Activated T-helper 1 cell treated with Interleukin-2 at 50 U/mL for 16 hours (primary cell): ENCODE measurements at regions not wholly inside any gene's neighbourhood (a gene's known extent, or its start where the extent isn't known, plus 50 kb on each side); places are given as distances from the start of the nearest gene placed in this dataset.

Experiments used
- DNase-seq: peaks from one replicate; pipeline ENCODE4 v3.0.0-alpha.2; 2020; ENCODE audit warnings: low read depth

DNA sequence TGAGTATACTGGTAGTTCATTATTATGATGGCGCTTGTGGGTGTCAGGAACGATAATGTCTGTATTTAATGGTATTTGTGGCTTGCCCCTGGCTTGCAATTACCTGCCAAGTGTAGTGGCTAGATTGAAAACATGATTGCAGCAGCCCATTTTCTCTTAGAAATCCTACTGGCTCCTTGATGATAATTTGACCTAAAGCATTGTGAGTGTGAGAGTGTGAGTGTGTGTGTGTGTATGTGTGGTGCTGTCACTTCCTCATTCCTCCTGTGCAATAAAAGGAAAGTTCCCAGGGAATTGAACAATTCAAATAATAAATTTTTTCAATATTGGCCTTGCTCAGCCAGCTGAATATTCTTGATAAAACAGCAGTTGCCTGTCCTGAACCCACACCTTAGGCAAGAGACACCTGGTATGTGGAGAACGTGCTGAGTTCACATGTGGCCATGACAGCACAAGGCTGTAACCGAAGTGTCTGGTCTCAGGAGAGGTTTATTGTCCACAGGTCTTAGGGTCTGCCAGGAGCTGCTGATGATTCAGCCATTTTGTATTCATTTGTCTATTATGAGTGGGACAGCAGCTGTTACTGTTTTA is 193.3 kb downstream of the CD47 start:
- DNase-seq, result no peak

DNA sequence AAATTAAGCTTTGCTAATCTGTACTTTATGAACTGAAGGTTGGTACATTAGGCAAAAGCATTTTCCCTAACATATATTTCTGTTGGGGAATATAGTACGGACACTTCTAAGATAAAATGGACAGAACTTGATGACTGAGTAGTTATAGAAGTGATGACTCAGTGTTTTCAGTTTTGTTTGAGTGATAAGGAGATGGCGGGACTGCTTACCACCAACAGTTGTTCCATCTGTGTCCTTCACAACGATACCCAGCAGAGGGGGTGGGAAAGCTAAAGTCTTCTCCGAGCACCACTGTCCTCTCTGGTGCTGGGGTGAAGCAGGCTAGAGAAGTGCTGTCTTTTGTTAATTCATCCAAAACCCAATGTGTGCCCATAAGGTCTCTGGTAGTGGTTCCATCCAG is 195.8 kb downstream of the CD47 start:
- no peak for DNase-seq

DNA sequence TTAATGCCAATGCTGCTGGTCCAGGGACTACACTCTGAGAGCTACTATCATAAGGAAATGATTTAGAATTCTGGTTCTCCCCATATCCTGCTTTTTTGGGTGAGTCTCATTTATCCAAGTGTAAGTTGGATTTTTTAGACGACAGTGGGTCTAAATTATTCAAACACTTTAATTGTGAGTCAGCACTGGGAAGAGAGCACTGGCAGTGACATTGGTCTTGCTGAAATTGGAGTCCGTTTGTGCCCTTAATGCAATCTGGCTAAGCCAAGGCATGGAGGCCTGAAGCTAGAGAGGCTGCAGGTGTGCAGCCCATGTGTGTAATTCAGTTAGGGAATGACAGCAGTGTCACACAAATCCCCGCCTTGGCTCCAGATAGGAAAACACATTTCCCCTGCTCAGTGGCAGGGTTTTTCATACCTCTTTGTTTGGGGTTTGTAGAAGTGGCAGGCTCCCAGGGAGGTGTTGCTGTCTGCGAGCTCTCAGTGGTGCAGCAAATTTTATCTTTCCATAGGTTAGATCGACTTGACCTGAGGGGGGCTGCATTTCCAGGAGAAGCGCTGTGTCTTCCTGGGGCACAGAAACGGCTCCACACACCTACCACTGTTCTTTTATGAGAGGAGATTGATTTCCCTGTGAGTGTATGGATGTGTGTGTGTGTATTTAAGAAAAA is 197.7 kb downstream of the CD47 start:
- no peak for DNase-seq

DNA sequence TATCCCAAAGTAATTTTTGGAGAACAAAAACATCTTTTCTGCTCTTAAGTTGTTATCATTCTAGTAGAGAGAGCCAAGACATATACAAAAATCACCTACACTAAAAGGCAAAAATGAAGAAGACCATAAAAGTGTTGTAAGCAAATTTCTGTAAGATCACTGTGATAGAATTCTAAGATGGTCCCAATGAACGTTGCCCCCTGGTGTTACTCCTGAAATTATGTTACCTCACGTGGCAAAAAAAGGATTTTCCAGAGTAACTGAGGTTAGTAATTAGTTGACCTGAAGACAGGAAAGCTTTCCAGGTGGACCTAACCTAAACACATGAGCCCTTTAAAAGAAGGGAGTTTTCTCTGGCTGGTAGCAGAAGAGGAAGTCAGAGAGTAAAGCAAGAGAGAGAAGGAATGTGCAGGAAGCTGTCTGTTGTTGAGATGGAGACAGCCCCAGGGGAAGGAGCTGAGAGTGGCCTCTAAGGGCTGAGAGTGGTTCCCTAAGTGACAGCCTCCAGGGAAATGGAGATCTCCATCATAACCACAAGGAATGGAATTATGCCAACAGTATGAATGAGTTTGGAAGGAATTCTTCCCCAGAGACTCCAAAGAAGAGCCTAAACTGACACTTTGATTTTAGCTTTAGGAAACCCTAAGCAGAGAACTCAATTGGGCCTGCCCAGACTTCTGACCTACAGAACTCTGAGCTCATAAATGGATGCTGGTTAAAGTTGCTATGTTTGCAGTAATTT is 205.9 kb downstream of the CD47 start:
- DNase-seq, result no peak

DNA sequence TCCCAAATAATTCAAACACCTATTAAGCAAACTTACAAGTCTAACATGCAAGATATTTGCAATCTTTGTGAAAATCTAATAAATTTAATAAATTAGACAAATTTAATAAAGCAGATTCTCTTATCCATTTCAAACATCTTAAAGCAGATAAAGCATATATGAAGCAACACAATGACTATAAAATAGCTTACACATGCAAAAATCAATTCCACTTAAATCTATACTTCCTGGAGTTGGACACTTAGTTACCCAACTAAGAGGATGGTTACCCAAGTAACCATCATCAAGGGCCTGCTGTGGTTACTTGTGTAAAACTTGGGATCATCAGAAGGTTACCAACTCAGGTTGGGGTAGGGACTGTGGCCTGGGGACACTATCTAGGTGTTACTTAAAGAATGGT is 206.8 kb downstream of the CD47 start:
- DNase-seq, result no peak

DNA sequence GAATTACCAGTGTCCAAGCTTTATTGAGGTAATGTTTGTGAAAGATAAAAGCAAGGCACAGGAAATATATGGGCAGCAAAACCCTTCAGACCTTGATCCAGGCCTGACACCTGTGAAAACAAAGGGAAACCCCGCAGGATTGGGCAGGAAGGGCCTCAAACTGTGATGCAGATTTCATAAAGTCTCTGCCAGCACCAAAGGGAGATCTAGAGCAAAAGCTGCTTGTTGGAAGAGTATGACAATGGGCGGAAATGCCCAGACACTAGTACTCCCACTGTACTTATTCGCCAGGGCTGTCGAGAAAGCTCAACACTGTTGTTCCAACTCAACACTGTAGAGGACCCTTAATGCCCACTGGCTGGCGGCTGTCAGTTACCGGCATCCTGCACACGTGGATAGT is 207.9 kb downstream of the CD47 start:
- no peak for DNase-seq

DNA sequence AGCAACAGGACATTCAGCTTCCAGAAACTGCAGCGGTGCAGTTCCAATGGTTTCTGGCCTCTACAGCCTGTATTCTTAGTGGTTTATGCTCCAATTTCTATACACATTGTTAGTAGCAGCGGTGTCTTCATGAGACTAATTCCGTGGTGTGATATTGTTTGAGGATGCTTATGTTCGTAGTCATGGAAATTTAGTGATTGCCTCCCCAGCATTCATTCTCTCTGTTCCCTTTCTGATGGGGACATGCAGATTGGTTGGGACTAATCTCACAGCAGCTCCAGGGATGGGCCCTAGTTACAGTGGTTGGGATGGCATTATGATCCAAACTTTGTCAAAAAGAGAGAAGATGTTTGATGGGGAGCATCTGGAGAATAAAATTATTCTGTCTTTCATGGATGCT is 208.6 kb downstream of the CD47 start:
- no peak for DNase-seq

DNA sequence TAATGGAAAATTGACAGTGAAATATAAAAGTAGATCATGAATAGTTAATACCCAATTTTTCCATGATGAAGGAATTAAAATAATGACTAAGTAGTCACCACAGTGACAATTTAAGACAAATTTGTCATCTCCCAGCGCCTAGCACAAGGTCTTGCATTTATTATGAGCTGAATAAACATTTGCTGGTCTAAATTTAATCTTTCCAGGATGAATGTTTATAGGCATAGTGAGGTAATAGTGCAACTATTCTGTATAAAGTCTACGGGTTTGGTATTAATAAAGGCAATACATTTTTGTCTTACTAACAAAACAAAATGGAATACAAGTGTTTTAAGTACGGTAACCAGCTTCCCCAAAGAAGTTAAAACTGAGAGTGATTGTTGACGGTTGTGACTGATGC is 209.3 kb downstream of the CD47 start:
- DNase-seq, result no peak

DNA sequence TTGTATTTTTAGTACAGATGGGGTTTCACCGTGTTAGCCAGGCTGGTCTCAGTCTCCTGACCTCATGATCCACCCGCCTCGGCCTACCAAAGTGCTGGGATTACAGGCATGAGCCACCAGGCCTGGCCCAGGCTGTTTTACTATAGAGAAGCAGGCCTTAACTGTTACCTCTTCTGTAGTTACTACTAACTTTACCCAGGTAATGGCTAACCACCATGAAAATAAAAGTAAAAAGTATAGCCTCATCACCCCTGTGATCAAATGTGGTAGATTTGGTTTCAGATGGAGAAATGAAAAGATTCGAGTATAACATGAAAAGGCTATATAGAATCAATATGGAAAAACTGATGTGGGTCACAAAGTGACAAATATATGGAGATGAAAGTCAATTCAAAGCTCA is 210.1 kb downstream of the CD47 start:
- no peak for DNase-seq

DNA sequence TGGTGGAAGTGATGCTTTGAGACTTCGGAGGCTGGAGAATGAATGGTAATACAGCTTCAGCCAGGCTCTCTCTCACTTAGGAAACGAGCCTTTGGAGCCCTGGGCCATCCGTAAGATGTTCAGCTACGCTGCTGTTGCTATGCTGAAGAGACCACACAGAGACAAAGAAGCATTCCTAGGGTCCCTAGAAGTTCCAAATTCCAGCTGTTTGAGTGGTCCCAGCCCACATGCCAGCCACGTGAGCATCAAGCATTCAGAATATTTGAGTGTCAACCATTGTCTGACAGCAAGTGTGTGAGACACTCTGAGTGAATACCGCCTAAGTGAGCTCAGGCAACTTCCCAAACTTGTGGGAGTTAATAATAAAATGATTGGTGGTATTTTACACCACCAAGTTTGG is 212.9 kb downstream of the CD47 start:
- no peak for DNase-seq

DNA sequence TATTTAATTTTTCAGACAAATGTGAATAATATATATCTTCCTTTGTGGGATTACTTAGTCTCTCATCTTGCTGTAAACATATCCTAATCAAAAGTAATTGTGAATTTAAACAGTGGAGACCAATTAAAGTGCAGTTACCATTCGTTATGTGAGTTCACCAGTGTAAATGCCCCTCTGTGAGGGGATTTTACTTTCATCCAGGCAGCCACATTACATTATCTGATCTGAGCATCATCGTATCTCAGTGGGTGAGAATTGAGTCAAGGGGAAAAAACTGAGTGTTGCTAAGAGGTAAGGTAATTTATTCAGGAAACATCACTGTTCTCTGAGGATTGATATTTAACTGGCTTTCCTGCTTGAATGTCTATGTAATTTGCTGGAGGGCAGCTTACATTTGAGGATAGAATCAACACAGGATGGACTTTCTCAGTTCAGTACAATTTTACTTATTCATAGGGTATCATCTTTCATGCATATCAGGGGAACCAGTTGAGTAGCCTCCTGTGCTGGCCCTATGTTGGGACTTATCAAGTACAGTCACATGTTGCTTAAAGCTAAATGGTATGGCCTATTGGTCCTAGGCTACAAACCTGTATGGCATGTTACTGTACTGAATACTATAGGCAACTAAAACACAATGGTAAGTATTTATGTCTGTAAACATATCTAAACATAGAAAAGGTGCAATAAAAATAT is 219.7 kb downstream of the CD47 start:
- DNase-seq, result no peak

DNA sequence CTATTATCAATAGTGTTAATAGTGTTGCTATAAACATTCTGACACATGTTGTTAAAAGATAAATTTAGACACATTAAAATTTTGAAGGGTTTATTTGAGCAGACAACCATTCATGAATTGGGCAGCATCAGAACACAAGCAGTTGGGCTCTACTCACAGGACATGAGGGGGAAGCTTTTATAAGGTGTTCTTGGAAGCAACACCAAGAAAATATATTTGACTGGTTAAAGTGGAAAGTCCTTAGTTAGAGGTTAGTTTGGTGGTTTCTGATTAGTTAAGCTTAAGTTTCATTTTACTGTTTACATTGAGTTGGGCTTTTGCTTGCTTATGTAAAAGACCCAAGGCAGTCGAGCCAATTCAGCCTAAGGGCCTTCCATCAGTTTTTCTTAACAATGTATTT is 220.7 kb downstream of the CD47 start:
- DNase-seq, result no peak

DNA sequence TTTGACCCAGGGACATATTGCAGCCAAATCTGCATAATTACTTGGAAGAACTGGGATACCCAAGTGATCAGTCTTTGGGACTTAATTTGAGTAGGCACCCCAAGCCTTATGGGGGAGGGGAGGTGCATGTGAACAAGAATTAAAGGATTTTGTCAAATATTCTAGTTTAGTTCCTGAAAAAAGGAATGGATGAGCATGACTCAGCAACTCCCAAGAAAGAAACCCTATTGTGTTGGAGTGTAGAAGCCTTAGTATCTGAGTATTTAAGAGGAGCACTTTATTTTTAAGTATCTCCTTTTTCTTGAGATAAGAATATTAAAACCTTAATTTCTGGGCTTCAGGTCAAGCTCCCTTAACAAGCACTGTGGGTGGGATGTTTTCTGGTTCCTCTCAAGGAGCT is 222.4 kb downstream of the CD47 start:
- DNase-seq, result no peak

DNA sequence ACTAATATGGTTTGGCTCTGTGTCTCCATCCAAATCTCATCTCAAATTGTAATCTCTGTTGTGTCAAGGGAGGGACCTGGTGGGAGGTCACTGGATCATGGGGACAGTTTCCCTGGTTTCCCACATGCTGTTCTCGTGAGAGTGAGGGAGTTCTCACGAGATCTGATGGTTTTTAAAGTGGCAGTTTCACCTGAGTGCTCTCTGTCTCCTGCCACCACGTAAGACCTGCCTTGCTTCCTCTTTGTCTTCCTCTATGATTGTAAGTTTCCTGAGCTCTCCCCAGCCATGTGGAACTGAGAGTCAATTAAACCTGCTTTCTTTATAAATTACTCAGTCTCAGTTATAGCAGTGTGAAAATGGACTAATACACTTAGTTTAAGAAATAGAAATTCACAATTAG is 228.9 kb downstream of the CD47 start:
- DNase-seq, result no peak

DNA sequence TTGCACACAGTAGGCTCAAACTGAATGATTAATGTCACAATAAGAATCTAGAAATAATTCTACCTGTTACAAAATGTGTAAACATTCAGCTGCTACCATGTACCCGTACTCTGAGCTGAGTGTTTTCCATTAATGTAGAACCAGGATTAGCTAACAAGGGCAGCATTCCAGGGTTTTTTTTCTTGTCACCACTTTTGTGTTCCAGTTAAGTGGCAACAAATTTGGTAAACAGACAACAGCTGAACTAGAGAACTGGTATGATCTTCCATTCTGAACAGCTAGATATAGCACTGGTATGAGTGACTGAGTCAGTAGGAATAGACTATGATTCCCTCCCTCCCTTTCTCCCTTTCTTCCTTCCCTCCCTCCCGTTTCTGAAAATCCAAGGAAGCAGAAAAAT is 229.4 kb downstream of the CD47 start:
- DNase-seq, result no peak
